ENCODE measurements at regions not wholly inside any gene's neighbourhood (a gene's known extent, or its start where the extent isn't known, plus 50 kb on each side); places are given as distances from the start of the nearest gene placed in this dataset.

DNA sequence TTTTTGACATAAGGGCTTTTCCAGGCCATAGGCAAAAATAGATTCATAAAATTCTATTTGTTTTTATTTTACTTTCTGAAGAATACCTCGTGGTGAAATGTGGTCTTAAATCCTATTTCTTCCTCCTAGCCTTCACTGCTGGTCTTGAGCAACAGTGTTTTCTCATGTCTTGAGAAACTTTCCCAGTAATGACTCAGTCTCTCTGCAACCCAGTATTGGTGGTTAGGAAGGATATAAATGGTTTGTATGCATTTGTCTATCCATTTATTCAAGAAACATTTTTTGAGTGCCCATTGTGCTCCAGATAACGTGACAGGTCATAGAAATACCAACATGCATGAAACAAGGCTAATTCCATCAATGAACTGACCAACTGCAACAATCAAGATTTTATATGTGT is 213.9 kb downstream of the TMEM114 start:
- H3K9me3 ChIP-seq (ENCODE audit: low read depth), result no peaks in the 10 kb centered on the region
- no peak for DNase-seq (ENCODE audit: low spot score)
- no peaks in the 10 kb centered on the region for H3K9me2 ChIP-seq (replicated peaks; ENCODE audit: insufficient read depth)
- no peaks in the 10 kb centered on the region for H3K36me3 ChIP-seq (replicated peaks; ENCODE audit: insufficient read depth, low read depth)
- H2AFZ ChIP-seq, result no peak overlapping the region
- WGBS (ENCODE audit: low lambda C conversion rate, missing lambda C conversion rate), result 75% methylated on average over 2 of the region's 2 CpGs
- H4K20me1 ChIP-seq (ENCODE audit: insufficient read depth, poor library complexity, severe bottlenecking), result no peaks in the 10 kb centered on the region
- no peaks in the 10 kb centered on the region for H3K79me2 ChIP-seq
- H3K27me3 ChIP-seq, result no peaks in the 10 kb centered on the region
- TF ChIP-seq, protein P1, sequence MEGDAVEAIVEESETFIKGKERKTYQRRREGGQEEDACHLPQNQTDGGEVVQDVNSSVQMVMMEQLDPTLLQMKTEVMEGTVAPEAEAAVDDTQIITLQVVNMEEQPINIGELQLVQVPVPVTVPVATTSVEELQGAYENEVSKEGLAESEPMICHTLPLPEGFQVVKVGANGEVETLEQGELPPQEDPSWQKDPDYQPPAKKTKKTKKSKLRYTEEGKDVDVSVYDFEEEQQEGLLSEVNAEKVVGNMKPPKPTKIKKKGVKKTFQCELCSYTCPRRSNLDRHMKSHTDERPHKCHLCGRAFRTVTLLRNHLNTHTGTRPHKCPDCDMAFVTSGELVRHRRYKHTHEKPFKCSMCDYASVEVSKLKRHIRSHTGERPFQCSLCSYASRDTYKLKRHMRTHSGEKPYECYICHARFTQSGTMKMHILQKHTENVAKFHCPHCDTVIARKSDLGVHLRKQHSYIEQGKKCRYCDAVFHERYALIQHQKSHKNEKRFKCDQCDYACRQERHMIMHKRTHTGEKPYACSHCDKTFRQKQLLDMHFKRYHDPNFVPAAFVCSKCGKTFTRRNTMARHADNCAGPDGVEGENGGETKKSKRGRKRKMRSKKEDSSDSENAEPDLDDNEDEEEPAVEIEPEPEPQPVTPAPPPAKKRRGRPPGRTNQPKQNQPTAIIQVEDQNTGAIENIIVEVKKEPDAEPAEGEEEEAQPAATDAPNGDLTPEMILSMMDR (IDR thresholded peaks at IDR 0.05; ENCODE audit: poor library complexity), result no peak
- TF ChIP-seq EZH2 (IDR thresholded peaks at IDR 0.05; ENCODE audit: borderline replicate concordance) (no peak), EZH2phosphoT487 (IDR thresholded peaks at IDR 0.05; ENCODE audit: low read depth, severe bottlenecking, unreplicated experiment) (no peak)
- no peak overlapping the region for H3K27ac ChIP-seq
- no peaks in the 10 kb centered on the region for H3K4me1 ChIP-seq (ENCODE audit: insufficient read depth)
- H3K4me3 ChIP-seq, result no peak overlapping the region
- no peak overlapping the region for H3K4me2 ChIP-seq

DNA sequence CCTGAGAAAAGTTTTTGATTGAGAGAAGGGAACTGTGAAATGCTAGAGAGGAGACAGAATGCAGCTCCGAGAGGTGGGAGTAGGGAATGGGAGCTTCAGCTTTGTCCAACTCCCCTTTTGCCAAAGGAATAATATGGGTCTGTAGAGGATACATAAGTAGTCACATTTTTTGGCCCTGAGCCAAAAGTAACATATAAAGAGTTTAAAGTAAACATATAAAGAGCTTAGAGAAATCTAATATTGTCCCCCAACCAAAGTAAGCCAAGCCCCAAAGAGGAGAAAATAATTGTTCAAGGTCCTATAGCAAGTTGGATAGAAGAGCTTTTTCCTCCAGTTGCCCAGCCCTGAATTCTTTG is 215.1 kb downstream of the TMEM114 start:
- no peak overlapping the region for H2AFZ ChIP-seq
- H3K4me1 ChIP-seq (ENCODE audit: insufficient read depth), result no peaks in the 10 kb centered on the region
- TF ChIP-seq EZH2 (IDR thresholded peaks at IDR 0.05; ENCODE audit: borderline replicate concordance), result no peak
- TF ChIP-seq EZH2phosphoT487 (IDR thresholded peaks at IDR 0.05; ENCODE audit: low read depth, severe bottlenecking, unreplicated experiment), result no peak
- TF ChIP-seq, protein P1 (IDR thresholded peaks at IDR 0.05; ENCODE audit: poor library complexity), result no peak
- no peaks in the 10 kb centered on the region for H3K79me2 ChIP-seq
- no peaks in the 10 kb centered on the region for H4K20me1 ChIP-seq (ENCODE audit: insufficient read depth, poor library complexity, severe bottlenecking)
- H3K9me2 ChIP-seq (replicated peaks; ENCODE audit: insufficient read depth), result no peaks in the 10 kb centered on the region
- 82% methylated on average over 1 of the region's 1 CpG for WGBS (ENCODE audit: low lambda C conversion rate, missing lambda C conversion rate)
- no peaks in the 10 kb centered on the region for H3K36me3 ChIP-seq (replicated peaks; ENCODE audit: insufficient read depth, low read depth)
- H3K4me2 ChIP-seq, result no peak overlapping the region
- no peaks in the 10 kb centered on the region for H3K27me3 ChIP-seq
- no peak for DNase-seq (ENCODE audit: low spot score)
- H3K9me3 ChIP-seq (ENCODE audit: low read depth), result no peaks in the 10 kb centered on the region
- H3K27ac ChIP-seq, result no peak overlapping the region
- H3K4me3 ChIP-seq, result no peak overlapping the region

- H2AFZ ChIP-seq, result no peak overlapping the region
- no peaks in the 10 kb centered on the region for H3K4me1 ChIP-seq (ENCODE audit: insufficient read depth)
- H3K9me2 ChIP-seq (replicated peaks; ENCODE audit: insufficient read depth), result no peaks in the 10 kb centered on the region
- H3K27ac ChIP-seq, result no peak overlapping the region
- H3K4me2 ChIP-seq, result no peak overlapping the region
- no peaks in the 10 kb centered on the region for H3K79me2 ChIP-seq
- no peaks in the 10 kb centered on the region for H3K27me3 ChIP-seq
- no peak for DNase-seq (ENCODE audit: low spot score)
- 80% methylated on average over 8 of the region's 8 CpGs for WGBS (ENCODE audit: low lambda C conversion rate, missing lambda C conversion rate)
- H3K4me3 ChIP-seq, result no peak overlapping the region
- H4K20me1 ChIP-seq (ENCODE audit: insufficient read depth, poor library complexity, severe bottlenecking), result no peaks in the 10 kb centered on the region
- no peaks in the 10 kb centered on the region for H3K36me3 ChIP-seq (replicated peaks; ENCODE audit: insufficient read depth, low read depth)
- H3K9me3 ChIP-seq (ENCODE audit: low read depth), result no peaks in the 10 kb centered on the region
- TF ChIP-seq EZH2phosphoT487 (IDR thresholded peaks at IDR 0.05; ENCODE audit: low read depth, severe bottlenecking, unreplicated experiment), result no peak
- no peak for TF ChIP-seq EZH2 (IDR thresholded peaks at IDR 0.05; ENCODE audit: borderline replicate concordance)
- TF ChIP-seq, protein P1 (IDR thresholded peaks at IDR 0.05; ENCODE audit: poor library complexity), result no peak
These were observed 215.6 kb downstream of the TMEM114 start for GRCh38 chr16:8374586-8375231.
